HuH-7.5 (cell line): ENCODE measurements at regions not wholly inside any gene's neighbourhood (a gene's known extent, or its start where the extent isn't known, plus 50 kb on each side); places are given as distances from the start of the nearest gene placed in this dataset.
"Not testable (repeated sequence)": the region's sequence is repeated elsewhere in the genome, so short reads cannot be mapped to it uniquely, and the experiment has no call there.

Source experiments
- DNase-seq: peaks from one replicate; pipeline ENCODE4 v3.0.0; 2011; ENCODE audit warnings: low spot score

DNA sequence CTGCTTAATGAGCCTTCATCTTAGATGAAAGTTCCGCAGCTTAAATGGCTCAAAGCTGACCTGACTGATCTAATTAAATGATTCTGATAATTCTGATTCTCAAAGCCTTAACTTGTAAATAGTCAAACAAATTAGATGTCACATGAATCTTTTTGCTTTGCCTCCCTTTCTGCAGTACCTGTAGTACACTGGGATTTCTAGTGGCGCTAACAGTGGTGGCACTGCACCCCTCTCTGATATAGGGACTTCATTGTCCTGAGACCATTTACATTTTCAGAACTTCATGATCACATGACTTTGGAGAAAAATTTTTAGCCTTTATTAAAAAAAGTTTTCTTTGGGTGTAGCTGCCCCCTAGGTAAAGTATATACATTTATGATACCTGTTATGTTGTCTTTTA is 546.7 kb upstream of the ADGRL2 start:
- no peak for DNase-seq

DNA sequence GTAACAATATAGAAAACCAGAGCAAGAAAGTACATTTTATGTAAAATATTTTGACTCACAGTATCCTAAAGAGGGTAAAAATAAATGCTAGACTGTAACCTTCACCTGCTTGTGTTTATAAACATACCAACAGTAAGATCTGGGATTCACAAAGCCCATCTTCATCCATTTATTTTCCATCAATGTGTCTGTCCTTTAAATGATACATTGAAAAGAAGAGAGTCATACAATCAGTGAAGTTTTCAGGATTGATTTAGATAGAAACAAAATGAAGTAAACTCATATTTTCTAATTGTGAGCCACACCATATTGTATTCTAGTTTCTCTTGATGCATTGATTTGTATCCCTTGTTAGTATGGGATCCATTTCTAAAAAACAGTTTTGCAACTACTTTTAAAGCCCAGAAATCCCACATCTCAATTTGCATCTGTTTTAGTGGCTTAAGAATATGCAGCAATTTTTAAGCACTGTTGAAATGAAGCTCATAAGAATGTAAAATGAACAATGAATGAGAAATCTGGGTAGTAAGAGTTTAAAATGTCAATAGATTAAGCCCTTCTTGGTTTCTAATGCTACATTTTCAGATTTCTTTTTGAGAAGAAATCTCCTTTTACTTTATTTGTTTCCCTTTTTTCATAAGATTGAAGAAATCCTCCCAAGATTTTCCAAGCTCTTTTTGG is 548.1 kb upstream of the ADGRL2 start:
- no peak for DNase-seq

DNA sequence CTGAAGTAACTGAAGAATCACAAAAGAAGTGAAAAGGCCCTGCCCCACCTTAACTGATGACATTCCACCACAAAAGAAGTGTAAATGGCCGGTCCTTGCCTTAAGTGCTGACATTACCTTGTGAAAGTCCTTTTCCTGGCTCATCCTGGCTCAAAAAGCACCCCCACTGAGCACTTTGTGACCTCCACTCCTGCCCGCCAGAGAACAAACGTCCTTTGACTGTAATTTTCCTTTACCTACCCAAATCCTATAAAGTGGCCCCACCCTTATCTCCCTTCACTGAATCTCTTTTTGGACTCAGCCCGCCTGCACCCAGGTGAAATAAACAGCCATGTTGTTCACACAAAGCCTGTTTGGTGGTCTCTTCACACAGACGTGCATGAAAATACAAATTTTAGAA is 549.9 kb upstream of the ADGRL2 start:
- DNase-seq, result not testable (repeated sequence)

DNA sequence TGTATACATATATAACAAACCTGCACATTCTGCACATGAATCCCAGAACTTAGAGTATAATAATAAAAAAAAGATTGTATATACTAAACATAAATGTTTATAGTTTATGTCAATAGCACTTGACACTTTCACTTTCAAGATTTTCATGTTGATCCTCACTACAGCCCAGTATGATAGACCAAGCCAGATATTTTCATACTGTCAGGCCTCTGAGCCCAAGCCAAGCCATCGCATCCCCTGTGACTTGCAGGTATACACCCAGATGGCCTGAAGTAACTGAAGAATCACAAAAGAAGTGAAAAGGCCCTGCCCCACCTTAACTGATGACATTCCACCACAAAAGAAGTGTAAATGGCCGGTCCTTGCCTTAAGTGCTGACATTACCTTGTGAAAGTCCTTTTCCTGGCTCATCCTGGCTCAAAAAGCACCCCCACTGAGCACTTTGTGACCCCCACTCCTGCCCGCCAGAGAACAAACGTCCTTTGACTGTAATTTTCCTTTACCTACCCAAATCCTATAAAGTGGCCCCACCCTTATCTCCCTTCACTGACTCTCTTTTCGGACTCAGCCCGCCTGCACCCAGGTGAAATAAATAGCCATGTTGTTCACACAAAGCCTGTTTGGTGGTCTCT is 555.5 kb upstream of the ADGRL2 start:
- DNase-seq, result not testable (repeated sequence)

DNA sequence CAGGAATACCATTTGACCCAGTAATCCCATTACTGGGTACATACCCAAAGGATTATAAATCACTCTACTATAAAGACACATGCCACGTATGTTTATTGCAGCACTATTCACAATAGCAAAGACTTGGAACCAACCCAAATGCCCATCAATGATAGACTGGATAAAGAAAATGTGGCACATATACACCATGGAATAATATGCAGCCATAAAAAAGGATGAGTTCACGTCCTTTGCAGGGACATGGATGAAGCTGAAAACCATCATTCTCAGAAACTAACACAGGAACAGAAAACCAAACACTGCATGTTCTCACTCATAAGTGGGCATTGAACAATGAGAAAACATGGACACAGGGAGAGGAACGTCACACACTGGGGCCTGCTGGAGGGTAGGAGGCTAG is 556.1 kb upstream of the ADGRL2 start:
- not testable (repeated sequence) for DNase-seq

DNA sequence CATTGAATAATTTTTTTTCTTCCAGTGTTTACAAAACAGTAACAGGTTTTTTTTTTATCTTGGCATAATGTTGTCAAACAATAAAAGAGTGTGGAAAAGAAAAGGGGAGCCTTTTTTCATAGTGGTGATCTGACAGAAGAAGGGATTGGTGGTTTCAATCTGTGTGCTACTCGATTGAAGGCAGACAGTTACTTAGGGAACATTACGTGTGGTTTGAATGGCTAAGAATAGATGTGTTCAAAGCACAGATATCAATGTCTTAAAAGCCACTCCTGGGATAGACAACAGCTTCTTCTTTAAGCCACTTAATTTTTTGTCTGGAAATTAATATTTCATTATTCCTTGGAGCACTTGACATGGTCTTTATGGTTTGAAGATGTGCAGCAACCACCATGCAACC is 558.6 kb upstream of the ADGRL2 start:
- DNase-seq, result no peak

DNA sequence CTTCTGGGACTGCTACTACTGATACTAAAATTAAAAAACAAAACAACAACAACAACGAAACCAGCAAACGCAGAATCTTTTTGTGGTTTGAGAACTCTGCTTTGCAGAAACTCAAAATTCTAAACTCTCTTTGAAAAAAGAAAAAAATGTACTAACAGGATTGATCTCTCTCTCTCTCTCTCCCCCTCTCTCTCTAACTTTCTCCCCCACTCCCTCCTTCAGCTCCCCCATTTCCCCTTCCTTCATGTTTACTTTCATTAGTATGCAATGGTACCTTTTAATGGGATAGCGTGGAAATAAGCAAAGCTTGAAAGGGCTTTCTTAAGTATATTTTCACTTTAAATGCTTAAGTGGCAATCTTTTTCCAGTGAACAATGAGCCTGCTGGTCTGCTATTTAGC is 562.6 kb upstream of the ADGRL2 start:
- DNase-seq, result no peak

DNA sequence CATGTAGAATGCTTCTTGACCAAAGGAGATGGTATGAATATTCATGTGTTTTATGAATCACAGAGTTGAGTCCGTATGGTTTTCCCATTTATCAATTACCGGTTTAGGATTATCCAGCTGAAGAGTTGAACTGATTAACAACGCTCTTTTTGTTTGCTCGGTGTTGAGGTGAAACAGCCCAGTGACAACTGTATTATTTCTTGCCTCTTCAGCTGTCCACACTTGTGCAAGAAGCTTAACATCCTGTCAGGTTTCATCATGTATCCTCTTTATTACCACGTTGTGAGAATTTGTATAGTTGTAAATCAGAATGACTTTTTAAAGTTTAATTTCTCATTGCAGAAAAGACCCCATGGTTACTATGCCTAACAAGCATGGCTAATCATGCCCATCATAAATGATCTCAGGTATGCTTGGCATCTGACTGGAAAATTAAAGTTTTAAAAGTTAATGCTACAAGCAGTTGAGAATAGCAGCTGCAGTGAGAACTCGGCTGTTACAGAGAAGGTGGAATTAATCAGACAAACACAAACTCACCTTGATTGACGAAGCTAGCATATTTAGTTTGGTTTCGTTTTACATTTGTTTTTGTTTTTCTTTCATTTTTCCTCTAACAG is 563.2 kb upstream of the ADGRL2 start:
- DNase-seq, result no peak

DNA sequence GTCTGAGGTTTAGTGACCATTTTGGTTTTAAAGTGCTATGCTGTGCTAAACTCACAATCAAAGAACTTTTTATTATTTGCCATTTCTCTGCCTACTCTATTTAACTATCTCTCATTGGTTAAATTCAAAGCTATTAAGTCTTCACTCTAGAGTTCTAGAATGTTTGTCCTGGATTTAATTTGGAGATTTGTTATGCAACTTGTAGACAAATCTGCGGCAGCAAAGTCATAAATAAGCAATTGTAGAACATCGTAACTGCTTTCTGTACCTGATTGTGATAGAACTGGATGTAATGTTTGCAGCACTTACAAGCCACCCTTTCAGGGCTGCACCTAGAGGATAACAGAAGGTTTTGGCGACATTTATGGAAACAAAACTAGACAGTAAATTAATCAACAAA is 566.5 kb upstream of the ADGRL2 start:
- DNase-seq, result no peak

DNA sequence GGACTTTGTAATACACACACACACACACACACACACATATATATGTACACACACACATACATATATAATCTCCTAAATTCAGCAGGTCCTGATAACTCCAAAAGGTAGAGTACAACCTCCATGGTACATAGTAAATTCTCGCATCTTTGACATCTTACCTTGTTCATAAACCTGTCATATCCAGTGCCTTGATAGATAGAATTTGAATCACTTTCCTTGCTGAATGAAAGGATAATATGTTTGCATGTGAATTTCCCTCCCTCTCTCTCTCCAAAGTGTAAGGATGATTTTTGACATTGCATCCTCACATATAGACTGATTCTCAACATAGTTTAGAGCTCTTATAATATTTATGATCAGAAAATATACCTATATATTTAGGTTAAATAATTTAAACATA is 567.1 kb upstream of the ADGRL2 start:
- DNase-seq, result no peak

DNA sequence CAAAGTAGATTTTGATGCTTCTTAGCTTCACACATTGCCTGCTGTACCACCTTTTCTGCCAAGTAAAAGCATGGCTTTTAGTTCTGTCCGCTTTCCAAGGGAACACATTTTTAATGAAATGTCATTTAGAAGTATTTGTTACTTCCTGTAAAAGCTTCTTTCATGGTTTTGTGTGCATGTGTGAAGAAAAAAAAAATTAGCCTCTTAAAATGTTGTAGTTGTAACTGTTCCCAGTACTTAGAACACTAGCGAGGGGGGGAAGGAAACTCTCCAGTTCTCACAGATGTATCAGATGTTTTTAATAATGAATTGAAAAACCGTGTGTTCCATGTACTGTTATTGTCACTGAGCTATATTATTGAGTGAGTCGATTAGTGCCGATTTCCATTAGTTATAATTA is 568.3 kb upstream of the ADGRL2 start:
- DNase-seq, result no peak

DNA sequence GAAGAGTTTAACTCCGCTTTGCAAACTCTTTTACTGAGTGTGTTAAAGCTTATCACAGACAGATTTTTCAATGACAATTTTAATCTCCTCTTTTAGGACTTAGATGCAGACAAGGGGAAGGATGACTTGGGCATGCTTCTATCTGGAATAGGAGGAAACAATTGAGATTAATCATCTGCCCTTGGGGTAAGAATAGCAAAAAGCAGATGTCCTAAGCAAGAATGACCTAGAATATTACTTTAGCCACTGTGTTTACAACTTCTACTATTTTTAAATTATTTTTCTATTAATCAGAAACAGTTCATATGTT is 569.0 kb upstream of the ADGRL2 start:
- no peak for DNase-seq

DNA sequence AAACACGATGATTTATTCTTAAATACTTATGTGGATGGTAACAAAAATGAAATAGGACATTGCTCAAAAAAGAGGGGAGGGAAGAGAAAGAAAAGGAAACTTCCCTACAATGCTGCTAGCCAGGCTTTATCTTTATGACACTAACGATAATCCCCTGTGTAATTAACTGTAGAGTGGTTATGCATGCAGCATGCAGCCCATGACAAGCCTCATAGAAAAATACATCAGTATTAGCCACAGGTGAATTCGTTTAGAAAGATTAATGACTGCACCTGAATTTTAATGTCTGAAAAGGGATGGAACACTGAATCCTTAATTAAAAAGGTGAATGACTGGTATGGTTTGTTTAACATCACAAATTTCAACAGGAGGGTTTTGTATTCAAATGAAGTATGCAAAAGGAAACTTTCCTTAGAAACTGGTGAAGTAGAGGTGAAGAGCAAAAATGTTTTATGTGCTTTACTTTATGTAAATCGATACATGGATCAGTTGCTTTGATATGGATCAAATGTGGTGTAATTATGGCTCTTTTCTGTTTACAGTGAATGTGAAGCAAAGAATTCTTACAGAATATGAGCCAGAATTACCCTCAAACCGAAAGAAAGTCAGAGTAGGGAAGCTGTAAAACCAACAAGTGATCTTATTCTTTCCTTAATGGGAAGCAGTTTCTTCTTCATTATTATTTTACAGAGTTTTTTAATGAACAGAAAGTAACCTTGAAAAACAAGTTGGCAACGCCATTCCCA is 569.6 kb upstream of the ADGRL2 start:
- DNase-seq, result no peak

DNA sequence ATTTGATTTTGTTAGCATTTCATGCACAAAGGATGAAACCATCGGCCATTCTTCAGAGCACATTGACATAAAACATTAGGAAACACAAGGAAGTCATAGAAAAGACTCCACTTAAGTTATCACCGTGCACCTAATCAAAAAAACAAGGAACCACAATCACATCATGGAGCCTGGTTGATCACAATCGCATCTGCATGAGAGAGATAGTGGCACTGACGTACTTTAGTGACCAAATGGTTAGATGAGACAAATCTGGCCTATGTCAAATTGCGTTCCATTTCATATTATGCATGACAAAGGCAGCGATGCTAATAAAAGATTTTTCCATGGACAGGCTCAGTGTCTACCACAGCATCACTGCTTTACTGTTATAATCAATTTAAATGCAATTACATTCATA is 571.8 kb upstream of the ADGRL2 start:
- DNase-seq, result no peak

DNA sequence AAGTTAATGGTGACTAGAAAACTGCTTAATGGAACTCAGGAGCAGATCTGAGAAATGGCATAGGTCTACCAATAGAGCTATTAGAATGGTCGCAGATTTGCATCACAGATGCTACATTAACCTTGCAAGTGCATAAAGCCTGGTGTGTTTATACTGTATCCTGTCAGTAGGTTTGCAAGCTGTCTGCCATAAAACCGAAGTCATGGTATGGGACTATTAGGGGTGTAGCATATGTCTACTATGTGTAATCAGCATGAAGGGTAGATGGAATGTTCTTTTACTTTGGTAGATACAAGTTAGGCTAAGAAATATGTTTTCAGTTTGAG is 574.2 kb upstream of the ADGRL2 start:
- DNase-seq, result no peak

DNA sequence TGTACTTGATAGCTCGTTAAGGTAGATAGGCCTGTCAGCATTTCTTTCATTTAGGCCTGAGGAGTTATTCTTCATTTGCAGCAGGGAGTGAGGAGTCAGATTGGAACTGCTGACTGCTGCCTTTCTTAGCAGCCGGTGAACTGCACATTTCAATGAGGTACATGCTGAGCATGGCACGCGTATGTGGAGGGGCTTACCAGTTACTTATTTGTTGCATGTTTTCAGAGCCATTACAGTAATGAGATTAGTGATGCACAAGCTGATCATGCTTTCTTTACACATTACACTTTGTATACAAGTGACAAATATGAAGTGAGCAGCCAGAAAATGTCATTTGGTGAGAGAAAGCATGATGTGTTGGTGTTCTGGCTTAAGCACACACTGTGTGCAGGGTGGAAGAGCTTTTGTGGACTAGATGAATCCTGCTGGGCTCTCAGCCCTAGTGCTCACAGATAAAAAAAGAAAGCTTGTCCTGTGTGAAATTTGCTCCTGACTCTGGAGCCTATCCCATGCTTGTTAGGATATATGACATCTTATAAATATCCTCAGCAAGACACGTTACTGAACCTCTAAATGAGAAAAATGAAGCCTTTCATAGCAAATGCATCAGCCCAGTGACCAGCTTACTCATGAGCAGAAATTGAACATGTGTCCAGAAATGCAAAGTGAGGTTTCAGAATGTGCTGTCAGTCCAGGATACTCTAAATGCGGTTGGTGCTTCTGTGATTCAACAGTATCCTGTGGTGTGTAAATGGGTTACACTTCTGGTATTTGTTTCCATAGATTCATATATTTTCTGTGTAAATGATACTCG is 574.7 kb upstream of the ADGRL2 start:
- no peak for DNase-seq

DNA sequence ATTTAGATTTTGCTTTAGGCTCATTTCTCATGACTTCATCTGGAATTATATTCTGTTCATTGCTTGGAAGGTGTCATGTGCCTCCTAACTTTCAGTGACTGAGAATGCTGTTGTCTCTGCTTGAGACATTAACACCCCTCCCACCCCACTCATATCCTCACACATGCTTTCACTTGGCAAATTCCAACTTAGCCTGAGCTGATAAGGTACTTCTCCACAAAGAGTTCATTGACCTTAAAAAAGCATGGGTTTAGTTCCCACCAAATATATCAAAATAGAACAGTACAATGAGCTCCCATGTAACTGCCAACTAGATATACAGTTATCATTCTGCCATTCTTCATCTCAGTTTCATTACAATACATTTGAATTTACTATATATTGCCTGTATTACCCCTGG is 576.5 kb upstream of the ADGRL2 start:
- DNase-seq, result peak; percentile 4

DNA sequence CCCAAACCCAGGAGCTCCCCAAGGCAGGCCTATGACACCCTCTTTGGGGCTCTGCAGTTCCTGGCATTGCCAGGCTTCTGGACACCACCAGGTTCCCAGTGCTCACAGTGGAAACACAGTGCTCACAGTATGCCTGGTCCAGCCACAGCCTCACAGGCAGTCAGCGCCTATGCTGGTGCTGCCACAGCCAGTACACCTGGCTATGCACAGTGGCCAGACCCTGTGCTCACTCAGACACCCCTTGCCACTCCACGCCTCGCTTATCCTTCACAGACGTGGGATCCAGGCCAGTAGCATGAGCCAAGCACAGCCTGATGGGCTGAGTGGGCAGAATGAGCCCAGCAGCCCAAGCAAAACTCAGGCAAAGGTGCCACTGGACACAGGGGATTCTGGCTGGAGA is 579.2 kb upstream of the ADGRL2 start:
- DNase-seq, result no peak

DNA sequence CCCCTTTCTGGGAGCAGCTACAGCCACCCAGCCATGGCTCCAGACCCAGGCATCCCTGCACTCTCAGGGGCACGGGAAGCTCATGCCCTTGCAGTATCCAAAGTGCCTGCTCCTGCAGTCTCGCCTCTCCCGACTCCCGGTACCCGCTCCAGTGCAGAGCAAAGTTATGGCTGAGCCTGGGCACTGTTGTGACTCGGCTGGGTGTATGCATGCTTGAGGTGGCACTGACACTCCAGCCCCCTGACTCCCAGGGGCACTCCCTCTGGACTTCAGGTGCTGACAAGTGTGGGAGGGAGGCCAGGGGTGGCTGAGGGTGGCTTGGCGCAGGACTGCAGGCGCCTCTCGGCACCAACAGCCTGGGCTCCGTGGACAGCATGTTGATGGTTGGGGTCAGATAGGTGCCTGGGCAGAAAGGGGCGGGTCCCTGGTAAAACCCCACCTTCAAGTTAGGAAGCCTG is 580.1 kb upstream of the ADGRL2 start:
- DNase-seq, result no peak

DNA sequence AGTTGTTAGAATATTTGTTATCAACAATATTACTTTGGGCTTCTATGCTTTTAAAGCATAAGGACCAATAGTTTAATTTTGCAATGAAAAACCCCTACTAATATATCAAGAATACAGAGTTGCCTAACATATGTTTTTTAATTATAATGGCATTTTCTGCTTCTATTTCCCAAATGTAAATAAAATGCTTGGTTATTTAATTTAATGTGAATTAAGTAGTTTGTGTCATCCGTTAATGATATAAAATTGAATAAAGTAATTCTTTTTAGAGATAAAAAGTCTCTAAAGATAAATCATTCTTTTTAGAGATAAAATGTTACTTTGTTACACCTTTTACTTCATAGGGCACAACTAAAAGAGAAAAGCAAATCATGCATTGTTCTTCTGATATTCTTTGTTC is 583.7 kb upstream of the ADGRL2 start:
- DNase-seq, result no peak

DNA sequence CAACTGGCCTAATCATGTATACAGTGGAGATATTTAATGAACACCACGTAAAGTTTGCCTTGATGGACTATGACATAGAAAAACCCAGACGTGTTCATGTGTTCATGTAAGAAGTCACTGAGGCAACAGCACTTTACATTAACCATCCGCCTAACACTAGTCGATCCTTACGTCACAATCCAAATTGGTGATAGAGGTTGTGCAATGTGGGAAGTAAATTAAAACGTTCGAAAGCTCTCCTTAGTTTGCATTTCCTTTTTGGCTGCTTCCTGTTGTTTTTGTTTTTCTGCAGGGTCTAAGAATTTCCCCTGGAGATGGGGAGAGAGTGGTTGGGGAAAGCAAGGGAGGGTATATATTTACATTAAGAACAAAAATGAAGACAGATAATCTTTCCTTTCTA is 587.5 kb upstream of the ADGRL2 start:
- DNase-seq, result no peak

DNA sequence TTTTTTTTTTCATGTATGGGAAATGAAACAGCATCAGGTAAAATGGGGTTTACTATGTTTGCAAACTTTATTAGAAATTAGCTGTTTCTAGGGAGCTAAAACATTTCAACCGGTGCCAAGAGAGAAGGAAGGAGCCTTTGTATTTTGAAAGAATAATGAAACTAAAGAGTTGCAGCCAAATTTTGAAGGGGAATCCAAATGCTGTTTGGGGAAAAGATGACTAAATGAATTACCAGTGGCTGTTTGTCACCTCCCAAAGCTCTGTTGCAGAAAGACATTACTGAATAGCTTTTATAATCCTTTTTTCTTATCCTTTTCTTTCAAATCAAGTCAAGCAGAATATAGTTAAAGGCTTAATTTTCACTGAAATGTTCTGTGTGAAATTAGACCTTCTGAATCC is 591.3 kb upstream of the ADGRL2 start:
- no peak for DNase-seq
